Mesodermal cell (in vitro differentiated cells): ENCODE measurements at regions not wholly inside any gene's neighbourhood (a gene's known extent, or its start where the extent isn't known, plus 50 kb on each side); places are given as distances from the start of the nearest gene placed in this dataset.
"Not testable (repeated sequence)": the region's sequence is repeated elsewhere in the genome, so short reads cannot be mapped to it uniquely, and the experiment has no call there.

Experiments
- H3K27ac ChIP-seq: 2 replicates; pipeline ENCODE4 v1.7.0; 2013; ENCODE audit warnings: mild to moderate bottlenecking, low read depth, low read length, moderate library complexity; ENCODE audit not compliant: severe bottlenecking
- H3K36me3 ChIP-seq: 2 replicates; pipeline ENCODE4 v1.7.1; 2013; ENCODE audit warnings: mild to moderate bottlenecking, low read length, moderate library complexity; ENCODE audit not compliant: control insufficient read depth, insufficient read depth
- H3K4me1 ChIP-seq: one replicate; pipeline ENCODE4 v1.7.1; 2013; ENCODE audit warnings: mild to moderate bottlenecking, low read length; ENCODE audit not compliant: insufficient read depth, control insufficient read depth, poor library complexity, severe bottlenecking
- H3K4me3 ChIP-seq: 2 replicates; pipeline ENCODE4 v1.7.0; 2013; ENCODE audit warnings: low read length, control low read depth, mild to moderate bottlenecking; ENCODE audit not compliant: insufficient read depth, poor library complexity, severe bottlenecking; ENCODE audit errors: extremely low read depth
- H3K9me3 ChIP-seq: 2 replicates; pipeline ENCODE4 v1.7.1; 2013; ENCODE audit warnings: mild to moderate bottlenecking, low read length, moderate library complexity; ENCODE audit not compliant: control insufficient read depth
- WGBS, 2 experiments: methylation state at CpG; one replicate each; pipeline ENCODE4 v1.1.5; 2013; ENCODE audit warnings: missing lambda C conversion rate in 2 of 2; ENCODE audit not compliant: insufficient coverage in 2 of 2; 5-methylcytosine and 5-hydroxymethylcytosine counted together

GRCh38 chr5:118327389-118327788, 661.0 kb downstream of the DTWD2 start:
- Histone ChIP-seq H3K4me1 (no peaks in the 10 kb centered on the region), H3K4me3 (no peak overlapping the region), H3K9me3 (peaks cover 11% of the 10 kb centered on the region), H3K27ac (no peak overlapping the region), H3K36me3 (no peaks in the 10 kb centered on the region)
- WGBS, 2 experiments, result 67 to 94% methylated on average over 1 to 3 of the region's 3 CpGs

GRCh38 chr5:118326481-118327045, 661.8 kb downstream of the DTWD2 start:
- H3K9me3 ChIP-seq, result peaks cover 11% of the 10 kb centered on the region
- H3K36me3 ChIP-seq, result no peaks in the 10 kb centered on the region
- H3K27ac ChIP-seq, result no peak overlapping the region
- WGBS, 2 experiments, result 76% methylated on average over 4 of the region's 5 CpGs
- no peak overlapping the region for H3K4me3 ChIP-seq
- H3K4me1 ChIP-seq, result no peaks in the 10 kb centered on the region

GRCh38 chr5:118325931-118326330, 662.4 kb downstream of the DTWD2 start:
- Histone ChIP-seq H3K4me1 (no peaks in the 10 kb centered on the region), H3K9me3 (peaks cover 11% of the 10 kb centered on the region), H3K36me3 (no peaks in the 10 kb centered on the region), H3K4me3 (no peak overlapping the region), H3K27ac (no peak overlapping the region)
- no CpG with 5 or more reads among the region's 2 CpGs for WGBS, 2 experiments

- H3K9me3 ChIP-seq, result peaks cover 11% of the 10 kb centered on the region
Observed at GRCh38 chr5:118323723-118324122, 664.6 kb downstream of the DTWD2 start.

GRCh38 chr5:118321081-118321480, 667.3 kb downstream of the DTWD2 start:
- peaks cover 11% of the 10 kb centered on the region for H3K9me3 ChIP-seq
- no peaks in the 10 kb centered on the region for H3K4me1 ChIP-seq
- WGBS, 2 experiments, result 80 to 100% methylated on average over 1 of the region's 2 CpGs
- H3K27ac ChIP-seq, result no peak overlapping the region
- no peak overlapping the region for H3K4me3 ChIP-seq
- H3K36me3 ChIP-seq, result no peaks in the 10 kb centered on the region

More at GRCh38 chr5:118323723-118324122, 664.6 kb downstream of the DTWD2 start:
- not testable (repeated sequence) for H3K27ac ChIP-seq, H3K36me3 ChIP-seq, H3K4me1 ChIP-seq, H3K4me3 ChIP-seq
- 83% methylated on average over 5 of the region's 5 CpGs; no CpG with 5 or more reads in 1 of the 2 experiments for WGBS, 2 experiments

GRCh38 chr5:118320121-118320520, 668.2 kb downstream of the DTWD2 start:
- no peaks in the 10 kb centered on the region for H3K36me3 ChIP-seq
- no peak overlapping the region for H3K4me3 ChIP-seq
- WGBS, 2 experiments, result 94 to 100% methylated on average over 3 of the region's 4 CpGs
- peaks cover 11% of the 10 kb centered on the region for H3K9me3 ChIP-seq
- no peak overlapping the region for H3K27ac ChIP-seq
- H3K4me1 ChIP-seq, result no peaks in the 10 kb centered on the region

GRCh38 chr5:118314931-118315330, 673.4 kb downstream of the DTWD2 start:
- Histone ChIP-seq H3K36me3 (no peaks in the 10 kb centered on the region), H3K9me3 (no peaks in the 10 kb centered on the region), H3K27ac (no peak overlapping the region), H3K4me3 (no peak overlapping the region), H3K4me1 (no peaks in the 10 kb centered on the region)
- 100% methylated on average over 1 of the region's 3 CpGs; no CpG with 5 or more reads in 1 of the 2 experiments for whole genome bisulfite sequencing, 2 experiments

- no peak overlapping the region for H3K27ac ChIP-seq
- H3K36me3 ChIP-seq, result no peaks in the 10 kb centered on the region
- no CpG with 5 or more reads among the region's 5 CpGs for WGBS, 2 experiments
- no peak overlapping the region for H3K4me3 ChIP-seq
- no peaks in the 10 kb centered on the region for H3K4me1 ChIP-seq
- no peaks in the 10 kb centered on the region for H3K9me3 ChIP-seq
Observed at GRCh38 chr5:118311103-118311819, 677.1 kb downstream of the DTWD2 start.

GRCh38 chr5:118310401-118310800, 677.9 kb downstream of the DTWD2 start:
- Histone ChIP-seq H3K36me3 (no peaks in the 10 kb centered on the region), H3K4me1 (no peaks in the 10 kb centered on the region), H3K27ac (no peak overlapping the region), H3K9me3 (no peaks in the 10 kb centered on the region), H3K4me3 (no peak overlapping the region)
- WGBS, 2 experiments, result 85 to 86% methylated on average over 2 to 3 of the region's 3 CpGs

- Histone ChIP-seq H3K36me3 (no peaks in the 10 kb centered on the region), H3K27ac (no peak overlapping the region), H3K9me3 (no peaks in the 10 kb centered on the region), H3K4me3 (no peak overlapping the region), H3K4me1 (no peaks in the 10 kb centered on the region)
- 80 to 100% methylated on average over 1 to 2 of the region's 2 CpGs for WGBS, 2 experiments
Observed at GRCh38 chr5:118303296-118303695, 685.1 kb downstream of the DTWD2 start.

GRCh38 chr5:118302786-118303185, 685.6 kb downstream of the DTWD2 start:
- Histone ChIP-seq H3K4me1 (no peaks in the 10 kb centered on the region), H3K27ac (no peak overlapping the region), H3K4me3 (no peak overlapping the region), H3K36me3 (no peaks in the 10 kb centered on the region), H3K9me3 (no peaks in the 10 kb centered on the region)
- WGBS, 2 experiments, result no CpG with 5 or more reads among the region's 1 CpG
